H9 (cell line): ENCODE measurements at regions not wholly inside any gene's neighbourhood (a gene's known extent, or its start where the extent isn't known, plus 50 kb on each side); places are given as distances from the start of the nearest gene placed in this dataset.

Experiments
- DNase-seq: peaks from one replicate; pipeline ENCODE4 v3.0.0-alpha.2; 2017
- H2AFZ ChIP-seq: one replicate; pipeline ENCODE4 v1.6.1; 2013; ENCODE audit warnings: mild to moderate bottlenecking, low read length, control low read depth, moderate library complexity
- H2AK5ac ChIP-seq: 2 replicates; pipeline ENCODE4 v1.6.1; 2013; ENCODE audit warnings: low read length, control low read depth, mixed read lengths; ENCODE audit not compliant: insufficient read length
- H2BK120ac ChIP-seq: one replicate; pipeline ENCODE4 v1.6.1; 2013; ENCODE audit warnings: low read depth, mild to moderate bottlenecking, low read length, control low read depth, inconsistent platforms; ENCODE audit not compliant: poor library complexity, severe bottlenecking
- H2BK12ac ChIP-seq: 2 replicates; pipeline ENCODE4 v1.6.1; 2013; ENCODE audit warnings: low read length, control low read depth, mixed read lengths, low read depth; ENCODE audit not compliant: insufficient read length
- H2BK15ac ChIP-seq: 2 replicates; pipeline ENCODE4 v1.6.1; 2013; ENCODE audit warnings: low read depth, low read length, control low read depth
- H2BK20ac ChIP-seq: one replicate; pipeline ENCODE4 v1.6.1; 2013; ENCODE audit warnings: low read depth, mild to moderate bottlenecking, low read length, control low read depth, inconsistent platforms; ENCODE audit not compliant: poor library complexity, severe bottlenecking
- H2BK5ac ChIP-seq: 2 replicates; pipeline ENCODE4 v1.6.1; 2013; ENCODE audit warnings: low read length, control low read depth, mixed read lengths; ENCODE audit not compliant: insufficient read length
- H3K14ac ChIP-seq: 2 replicates; pipeline ENCODE4 v1.6.1; 2013; ENCODE audit warnings: low read length, control low read depth; ENCODE audit not compliant: insufficient read depth
- H3K18ac ChIP-seq: 2 replicates; pipeline ENCODE4 v1.6.1; 2013; ENCODE audit warnings: low read depth, mild to moderate bottlenecking, mixed read lengths, low read length, control low read depth; ENCODE audit not compliant: insufficient read length
- H3K23ac ChIP-seq: 2 replicates; pipeline ENCODE4 v1.6.1; 2013; ENCODE audit warnings: low read length, control low read depth, mixed read lengths, low read depth; ENCODE audit not compliant: insufficient read length
- H3K23me2 ChIP-seq: 2 replicates; pipeline ENCODE4 v1.6.1; 2013; ENCODE audit warnings: low read depth, mild to moderate bottlenecking, mixed read lengths, low read length, control low read depth; ENCODE audit not compliant: insufficient read length, poor library complexity, severe bottlenecking
- H3K27ac ChIP-seq: 2 replicates; pipeline ENCODE4 v1.5.1; 2013; ENCODE audit warnings: low read length, control low read depth, mixed read lengths, low read depth; ENCODE audit not compliant: insufficient read length
- H3K27me3 ChIP-seq: 2 replicates; pipeline ENCODE4 v1.6.1; 2013; ENCODE audit warnings: low read length, control low read depth, inconsistent platforms; ENCODE audit not compliant: insufficient read depth
- H3K4ac ChIP-seq: 2 replicates; pipeline ENCODE4 v1.6.1; 2013; ENCODE audit warnings: low read depth, mild to moderate bottlenecking, control low read depth, inconsistent platforms, low read length, moderate library complexity
- H3K4me1 ChIP-seq: 2 replicates; pipeline ENCODE4 v1.6.1; 2013; ENCODE audit warnings: low read length, control low read depth, inconsistent platforms; ENCODE audit not compliant: insufficient read depth
- H3K4me2 ChIP-seq: 2 replicates; pipeline ENCODE4 v1.6.1; 2013; ENCODE audit warnings: low read length, control low read depth, mixed read lengths; ENCODE audit not compliant: insufficient read length, insufficient read depth
- H3K56ac ChIP-seq: 2 replicates; pipeline ENCODE4 v1.6.1; 2013; ENCODE audit warnings: low read depth, mild to moderate bottlenecking, mixed read lengths, low read length, control low read depth; ENCODE audit not compliant: insufficient read length
- H3K79me1 ChIP-seq: 2 replicates; pipeline ENCODE4 v1.6.1; 2013; ENCODE audit warnings: low read depth, mild to moderate bottlenecking, moderate library complexity, low read length, control low read depth, inconsistent platforms; ENCODE audit not compliant: insufficient read depth, poor library complexity, severe bottlenecking
- H3K79me2 ChIP-seq: 2 replicates; pipeline ENCODE4 v1.6.1; 2013; ENCODE audit warnings: low read length, control low read depth, inconsistent platforms; ENCODE audit not compliant: insufficient read depth
- H3K9ac ChIP-seq: 2 replicates; pipeline ENCODE4 v1.6.1; 2013; ENCODE audit warnings: low read length, control low read depth, mixed read lengths; ENCODE audit not compliant: insufficient read length; ENCODE audit errors: extremely low read depth
- H3K9me3 ChIP-seq: one replicate; pipeline ENCODE4 v1.6.1; 2013; ENCODE audit warnings: low read depth, low read length, inconsistent platforms; ENCODE audit not compliant: control insufficient read depth
- H3T11ph ChIP-seq: one replicate; pipeline ENCODE4 v1.6.1; 2013; ENCODE audit warnings: mild to moderate bottlenecking, low read length, control low read depth, inconsistent platforms
- H4K20me1 ChIP-seq: one replicate; pipeline ENCODE4 v1.6.1; 2013; ENCODE audit not compliant: control insufficient read depth, insufficient read length, insufficient read depth
- H4K5ac ChIP-seq: 2 replicates; pipeline ENCODE4 v1.6.1; 2013; ENCODE audit warnings: low read depth, mild to moderate bottlenecking, mixed read lengths, low read length, control low read depth; ENCODE audit not compliant: insufficient read length
- H4K8ac ChIP-seq: replicated peaks from 2 replicates; pipeline ENCODE4 v1.6.1; 2013; ENCODE audit warnings: low read length, control low read depth, mixed read lengths, low read depth; ENCODE audit not compliant: insufficient read length
- H4K91ac ChIP-seq: 2 replicates; pipeline ENCODE4 v1.6.1; 2013; ENCODE audit warnings: low read depth, mild to moderate bottlenecking, moderate library complexity, mixed read lengths, low read length, control low read depth; ENCODE audit not compliant: insufficient read length
- H3K27ac Mint-ChIP-seq, 3 experiments: 2 replicates in 2 of 3; 3 replicates in 1 of 3; pipeline ENCODE4 v1.8.0; 2020 to 2021; ENCODE audit warnings: mixed read lengths in 3 of 3, mild to moderate bottlenecking in 1 of 3, moderate library complexity in 1 of 3
- H3K27me3 Mint-ChIP-seq: 2 replicates; pipeline ENCODE4 v1.8.0; 2021; ENCODE audit warnings: low read depth, mild to moderate bottlenecking, moderate library complexity, mixed read lengths
- H3K36me3 Mint-ChIP-seq, 3 experiments: 2 replicates in 2 of 3; 3 replicates in 1 of 3; pipeline ENCODE4 v1.8.0; 2020 to 2021; ENCODE audit warnings: low read depth in 3 of 3, mixed read lengths in 3 of 3; ENCODE audit not compliant: insufficient read depth in 1 of 3
- H3K4me1 Mint-ChIP-seq, 2 experiments: 2 replicates each; pipeline ENCODE4 v1.8.0; 2020; ENCODE audit warnings: mixed read lengths in 2 of 2
- H3K4me3 Mint-ChIP-seq, 2 experiments: 2 replicates in 1 of 2; 3 replicates in 1 of 2; pipeline ENCODE4 v1.8.0; 2020 to 2021; ENCODE audit warnings: mild to moderate bottlenecking in 2 of 2, mixed read lengths in 2 of 2, moderate library complexity in 1 of 2
- H3K9me3 Mint-ChIP-seq, 2 experiments: 2 replicates in 1 of 2; 3 replicates in 1 of 2; pipeline ENCODE4 v1.8.0; 2020; ENCODE audit warnings: mild to moderate bottlenecking in 2 of 2, mixed read lengths in 2 of 2, moderate library complexity in 1 of 2
- CTCF ChIP-seq: fragments of 200-600 bp; sonication (generic); conservative IDR thresholded peaks from 3 replicates; pipeline ENCODE4 v1.8.0; 2021; ENCODE audit warnings: antibody characterized with exemption, mild to moderate bottlenecking
- WGBS: extraction: QIAGEN DNeasy Blood & Tissue Kit; methylation state at CpG from one replicate; pipeline ENCODE4 v1.1.7; 2013; ENCODE audit warnings: missing lambda C conversion rate, low lambda C conversion rate, mixed read lengths; ENCODE audit not compliant: insufficient read length; ENCODE audit errors: extremely low coverage; 5-methylcytosine and 5-hydroxymethylcytosine counted together

DNA sequence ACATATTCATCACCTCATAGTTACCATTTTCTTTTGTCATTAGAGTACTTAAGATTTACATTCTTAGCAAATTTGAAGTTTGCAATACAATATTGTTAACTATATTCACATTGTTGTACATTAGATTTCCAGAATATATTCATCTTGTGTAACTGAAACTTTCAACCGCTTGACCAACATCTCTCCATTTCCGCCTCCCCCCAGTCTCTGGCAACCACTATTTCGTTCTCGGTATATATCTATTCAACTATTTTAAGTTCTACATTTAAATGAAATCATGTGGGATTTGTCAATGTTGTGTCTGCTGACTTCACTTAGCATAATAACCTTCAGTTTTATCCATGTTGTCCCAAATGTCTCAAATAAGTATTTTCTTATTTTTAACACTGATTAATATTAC is 274.5 kb upstream of the KIF2B start:
- no peaks in the 10 kb centered on the region for H3K27me3 Mint-ChIP-seq
- H3K36me3 Mint-ChIP-seq, result peaks cover 0 to 3% (median 0%) of the 10 kb centered on the region in 3 experiments; a peak in 1 of 7 replicates
- H3K9me3 ChIP-seq, result no peaks in the 10 kb centered on the region
- no peak overlapping the region for H2BK5ac ChIP-seq
- H3K4me1 ChIP-seq, result no peaks in the 10 kb centered on the region
- no peak overlapping the region for H2BK15ac ChIP-seq
- no peak overlapping the region for H4K8ac ChIP-seq
- no peaks in the 10 kb centered on the region for H3K4me1 Mint-ChIP-seq
- no peak for DNase-seq
- H4K91ac ChIP-seq, result no peak overlapping the region
- H2BK120ac ChIP-seq, result no peak overlapping the region
- H2AFZ ChIP-seq, result no peak overlapping the region
- WGBS, result no CpG with 5 or more reads among the region's 4 CpGs
- H3K4me3 Mint-ChIP-seq, result no peak overlapping the region
- H3K79me2 ChIP-seq, result no peaks in the 10 kb centered on the region
- H3K79me1 ChIP-seq, result no peaks in the 10 kb centered on the region
- no peak for TF ChIP-seq CTCF
- H3K23ac ChIP-seq, result no peak overlapping the region
- no peak overlapping the region for H3K9ac ChIP-seq
- H3K4ac ChIP-seq, result no peak overlapping the region
- H3K4me2 ChIP-seq, result no peak overlapping the region
- no peaks in the 10 kb centered on the region for H4K20me1 ChIP-seq
- peaks cover 2 to 5% of the 10 kb centered on the region in 2 experiments; a peak in 4 of 5 replicates for H3K9me3 Mint-ChIP-seq
- no peak overlapping the region for H2BK12ac ChIP-seq
- H3K27ac ChIP-seq, result no peak overlapping the region
- no peak overlapping the region for H3K18ac ChIP-seq
- H2BK20ac ChIP-seq, result no peak overlapping the region
- H2AK5ac ChIP-seq, result no peak overlapping the region
- H3K23me2 ChIP-seq, result no peaks in the 10 kb centered on the region
- no peak overlapping the region for H3T11ph ChIP-seq
- no peak overlapping the region for H4K5ac ChIP-seq
- no peak overlapping the region for H3K14ac ChIP-seq
- no peak overlapping the region for H3K27ac Mint-ChIP-seq
- H3K56ac ChIP-seq, result no peak overlapping the region
- H3K27me3 ChIP-seq, result no peaks in the 10 kb centered on the region
